Neural crest cell (in vitro differentiated cells): ENCODE measurements at regions not wholly inside any gene's neighbourhood (a gene's known extent, or its start where the extent isn't known, plus 50 kb on each side); places are given as distances from the start of the nearest gene placed in this dataset.

ENCODE experiments used
- DNase-seq: peaks from one replicate; pipeline ENCODE4 v3.0.0; 2021; ENCODE audit warnings: low read depth, mixed read lengths, low spot score
- H3K27ac Mint-ChIP-seq: one replicate; pipeline ENCODE4 v1.8.0; 2021; ENCODE audit warnings: mild to moderate bottlenecking, mixed read lengths; ENCODE audit not compliant: unreplicated experiment
- H3K27me3 Mint-ChIP-seq: 2 replicates; pipeline ENCODE4 v1.8.0; 2021; ENCODE audit warnings: low read depth, mild to moderate bottlenecking, mixed read lengths
- H3K36me3 Mint-ChIP-seq: 2 replicates; pipeline ENCODE4 v1.8.0; 2021; ENCODE audit warnings: low read depth, mild to moderate bottlenecking, mixed read lengths
- H3K4me1 Mint-ChIP-seq: 2 replicates; pipeline ENCODE4 v1.8.0; 2021; ENCODE audit warnings: mixed read lengths
- H3K4me3 Mint-ChIP-seq: one replicate; pipeline ENCODE4 v1.8.0; 2021; ENCODE audit warnings: mild to moderate bottlenecking, mixed read lengths
- H3K9me3 Mint-ChIP-seq: 2 replicates; pipeline ENCODE4 v1.8.0; 2021; ENCODE audit warnings: mixed read lengths
- TF ChIP-seq, protein P1 (sequence below): fragments of 200-600 bp; sonication (generic); conservative IDR thresholded peaks from 2 replicates; pipeline ENCODE4 v1.5.0; 2021; ENCODE audit warnings: antibody characterized with exemption, mild to moderate bottlenecking

DNA sequence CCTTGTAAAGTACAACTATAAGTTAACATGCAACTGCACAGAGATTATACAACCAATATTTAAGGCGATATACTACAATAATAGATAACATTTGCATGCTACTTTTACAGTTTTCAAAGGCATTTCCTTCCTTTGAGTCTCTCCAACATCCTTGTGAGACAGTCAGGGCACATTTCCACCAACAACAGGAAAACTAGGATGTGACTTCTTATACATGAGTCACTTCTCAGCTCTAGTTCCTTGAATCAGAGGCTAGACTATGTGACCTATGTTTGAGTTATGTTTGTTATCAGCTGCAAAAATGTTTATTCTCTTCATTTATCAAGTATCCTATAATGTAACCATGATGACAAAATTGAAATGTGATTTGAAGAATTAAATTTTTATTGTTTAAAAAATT is 51.7 kb upstream of the TFAP2D start:
- no peak for DNase-seq
- peaks cover 42% of the 10 kb centered on the region for H3K27me3 Mint-ChIP-seq
- no peak overlapping the region for H3K27ac Mint-ChIP-seq
- H3K36me3 Mint-ChIP-seq, result no peaks in the 10 kb centered on the region
- H3K4me1 Mint-ChIP-seq, result no peaks in the 10 kb centered on the region
- no peaks in the 10 kb centered on the region for H3K9me3 Mint-ChIP-seq
- TF ChIP-seq, protein P1, sequence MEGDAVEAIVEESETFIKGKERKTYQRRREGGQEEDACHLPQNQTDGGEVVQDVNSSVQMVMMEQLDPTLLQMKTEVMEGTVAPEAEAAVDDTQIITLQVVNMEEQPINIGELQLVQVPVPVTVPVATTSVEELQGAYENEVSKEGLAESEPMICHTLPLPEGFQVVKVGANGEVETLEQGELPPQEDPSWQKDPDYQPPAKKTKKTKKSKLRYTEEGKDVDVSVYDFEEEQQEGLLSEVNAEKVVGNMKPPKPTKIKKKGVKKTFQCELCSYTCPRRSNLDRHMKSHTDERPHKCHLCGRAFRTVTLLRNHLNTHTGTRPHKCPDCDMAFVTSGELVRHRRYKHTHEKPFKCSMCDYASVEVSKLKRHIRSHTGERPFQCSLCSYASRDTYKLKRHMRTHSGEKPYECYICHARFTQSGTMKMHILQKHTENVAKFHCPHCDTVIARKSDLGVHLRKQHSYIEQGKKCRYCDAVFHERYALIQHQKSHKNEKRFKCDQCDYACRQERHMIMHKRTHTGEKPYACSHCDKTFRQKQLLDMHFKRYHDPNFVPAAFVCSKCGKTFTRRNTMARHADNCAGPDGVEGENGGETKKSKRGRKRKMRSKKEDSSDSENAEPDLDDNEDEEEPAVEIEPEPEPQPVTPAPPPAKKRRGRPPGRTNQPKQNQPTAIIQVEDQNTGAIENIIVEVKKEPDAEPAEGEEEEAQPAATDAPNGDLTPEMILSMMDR, result no peak
- no peak overlapping the region for H3K4me3 Mint-ChIP-seq
